Astrocyte of the spinal cord (primary cell): ENCODE measurements at regions not wholly inside any gene's neighbourhood (a gene's known extent, or its start where the extent isn't known, plus 50 kb on each side); places are given as distances from the start of the nearest gene placed in this dataset.
"Not testable (repeated sequence)": the region's sequence is repeated elsewhere in the genome, so short reads cannot be mapped to it uniquely, and the experiment has no call there.

ENCODE experiments used
- DNase-seq: peaks from one replicate; pipeline ENCODE4 v3.0.0; 2011; ENCODE audit warnings: low read depth, low spot score
- H3K4me3 ChIP-seq: 2 replicates; pipeline ENCODE4 v1.5.1; 2011; ENCODE audit warnings: low read depth, mild to moderate bottlenecking, low read length, moderate library complexity
- CTCF ChIP-seq: IDR thresholded peaks from 2 replicates; pipeline ENCODE4 v1.5.1; 2012; ENCODE audit warnings: low read depth, mild to moderate bottlenecking, low read length, inconsistent platforms
- in situ Hi-C: cut with HindIII; loops from 2 replicates; pipeline ENCODE4 v1.10.0; 2017; ENCODE audit warnings: low sequenced_read_pairs

- no peak for TF ChIP-seq CTCF
- DNase-seq, result no peak
- H3K4me3 ChIP-seq, result no peak overlapping the region
- in situ Hi-C loops, result no loop called here
Observed at GRCh38 chr4:148643851-148644250, 201.6 kb upstream of the NR3C2 start.

GRCh38 chr4:148642907-148643306 is 200.7 kb upstream of the NR3C2 start:
- in situ Hi-C loops, result no loop called here
- H3K4me3 ChIP-seq, result no peak overlapping the region
- no peak for DNase-seq
- no peak for TF ChIP-seq CTCF

GRCh38 chr4:148638079-148638478 is 195.9 kb upstream of the NR3C2 start:
- DNase-seq, H3K4me3 ChIP-seq, in situ Hi-C loops: not testable (repeated sequence)

GRCh38 chr4:148637453-148637852 is 195.2 kb upstream of the NR3C2 start:
- in situ Hi-C loops, H3K4me3 ChIP-seq, DNase-seq: not testable (repeated sequence)

- DNase-seq, result no peak
- TF ChIP-seq CTCF, result no peak
- in situ Hi-C loops, result no loop called here
- H3K4me3 ChIP-seq, result no peak overlapping the region
Observed at GRCh38 chr4:148634476-148634875, 192.3 kb upstream of the NR3C2 start.

- no peak for TF ChIP-seq CTCF
- no peak overlapping the region for H3K4me3 ChIP-seq
- no peak for DNase-seq
- in situ Hi-C loops, result no loop called here
Observed at GRCh38 chr4:148633720-148634119, 191.5 kb upstream of the NR3C2 start.

- no peak overlapping the region for H3K4me3 ChIP-seq
- in situ Hi-C loops, result no loop called here
Observed at GRCh38 chr4:148632476-148632875, 190.3 kb upstream of the NR3C2 start.

More at GRCh38 chr4:148632476-148632875, 190.3 kb upstream of the NR3C2 start:
- TF ChIP-seq CTCF, result no peak
- no peak for DNase-seq
